COR-L47 (cell line): ENCODE measurements at regions not wholly inside any gene's neighbourhood (a gene's known extent, or its start where the extent isn't known, plus 50 kb on each side); places are given as distances from the start of the nearest gene placed in this dataset.
"Not testable (repeated sequence)": the region's sequence is repeated elsewhere in the genome, so short reads cannot be mapped to it uniquely, and the experiment has no call there.

Experiments
- DNase-seq: peaks from one replicate; lab custom pipeline; 2025; lab: John Stamatoyannopoulos, UW

DNA sequence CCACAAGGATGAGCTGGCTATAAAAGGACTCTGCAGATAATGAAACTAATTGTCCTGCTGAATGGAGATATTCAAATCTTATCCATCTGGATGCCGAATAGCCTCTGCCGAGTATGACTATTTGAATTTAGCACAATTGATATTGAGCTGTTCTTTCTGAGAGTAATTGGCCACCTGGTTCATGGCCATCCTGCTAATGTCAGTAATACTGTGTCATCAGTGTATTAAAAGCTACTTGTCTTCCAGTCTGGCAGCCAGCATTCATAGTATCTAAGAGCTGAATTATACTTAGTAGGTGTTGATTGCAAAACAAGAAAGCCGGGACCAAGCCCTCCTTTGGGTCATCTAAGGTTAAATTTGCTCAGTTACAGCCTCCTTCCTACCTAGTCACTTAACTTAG, 310.7 kb upstream of the NCAM1 start:
- no peak for DNase-seq

- DNase-seq: no peak
Observed at GRCh38 chr11:112651386-112651785, 309.8 kb upstream of the NCAM1 start.

DNA sequence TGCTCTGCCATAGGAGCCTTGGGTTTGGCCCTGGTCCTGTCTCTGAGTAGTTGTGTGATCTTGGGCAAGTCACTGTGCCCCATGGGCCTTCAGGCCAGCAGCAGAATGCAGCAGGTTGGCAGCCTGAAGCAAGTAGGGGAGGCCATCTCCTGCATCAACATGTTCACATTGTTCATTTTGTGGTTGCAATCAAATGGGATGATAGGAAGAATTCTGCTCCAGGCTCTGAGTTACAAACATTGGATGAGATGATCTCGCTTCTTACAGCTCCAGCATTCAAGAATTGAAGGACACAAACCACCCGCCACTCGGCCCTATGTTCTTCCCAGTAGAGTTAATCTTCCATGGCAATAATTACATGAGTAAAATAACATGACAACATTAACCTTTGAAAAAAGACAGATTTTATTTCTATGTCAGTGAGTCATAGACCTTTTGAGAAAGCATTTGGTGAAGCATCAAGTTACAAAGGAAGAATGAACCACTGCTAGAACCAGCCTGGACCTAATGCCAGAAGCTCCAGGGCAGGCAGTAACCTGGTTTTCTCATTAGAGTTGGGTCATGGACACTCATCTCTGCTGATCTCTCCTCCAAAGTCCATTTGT, 308.3 kb upstream of the NCAM1 start:
- DNase-seq: no peak

DNA sequence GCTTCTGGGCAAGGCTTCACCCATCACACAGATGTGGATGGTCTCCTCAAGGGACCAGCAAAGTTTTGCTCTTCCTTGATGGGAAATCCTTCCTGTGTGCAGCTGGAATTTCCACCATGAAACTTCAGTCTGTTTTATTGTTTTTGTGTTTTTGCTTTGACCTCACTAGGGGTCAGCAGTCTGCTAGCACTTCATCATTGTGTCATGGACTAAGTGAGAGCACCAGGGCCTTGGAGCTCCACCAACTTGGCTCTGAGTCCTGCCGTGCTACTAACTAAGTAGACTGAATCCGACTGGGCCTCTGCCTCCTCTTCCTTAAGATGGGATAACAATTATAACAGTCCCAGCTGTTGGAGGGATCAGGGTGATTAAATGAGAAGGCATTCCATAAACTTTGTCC, 305.8 kb upstream of the NCAM1 start:
- DNase-seq: no peak

- DNase-seq: no peak
Observed at GRCh38 chr11:112656772-112657428, 304.3 kb upstream of the NCAM1 start.

DNA sequence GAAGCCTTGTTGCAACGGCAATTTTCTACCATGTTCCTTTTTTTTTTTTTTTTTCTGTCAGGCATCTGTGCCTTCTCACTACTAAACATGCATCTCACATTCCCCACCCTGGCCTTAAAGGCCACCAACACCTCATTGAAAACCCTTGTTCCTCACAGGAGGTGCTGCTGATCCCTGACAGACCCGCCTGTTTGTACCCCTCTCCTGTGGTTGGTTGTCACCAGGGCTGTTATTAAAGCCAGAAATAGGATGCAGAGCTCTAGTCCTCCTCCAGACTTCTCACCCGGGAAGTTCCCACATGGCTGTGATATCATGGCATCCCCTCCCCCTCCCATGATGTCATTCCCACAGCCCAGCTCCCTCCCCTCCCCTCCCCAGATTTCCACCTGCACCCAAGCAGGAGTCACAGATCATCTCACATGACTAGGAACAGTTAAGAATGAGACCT, 302.8 kb upstream of the NCAM1 start:
- no peak for DNase-seq

GRCh38 chr11:112661146-112661545, 300.1 kb upstream of the NCAM1 start:
- no peak for DNase-seq

DNA sequence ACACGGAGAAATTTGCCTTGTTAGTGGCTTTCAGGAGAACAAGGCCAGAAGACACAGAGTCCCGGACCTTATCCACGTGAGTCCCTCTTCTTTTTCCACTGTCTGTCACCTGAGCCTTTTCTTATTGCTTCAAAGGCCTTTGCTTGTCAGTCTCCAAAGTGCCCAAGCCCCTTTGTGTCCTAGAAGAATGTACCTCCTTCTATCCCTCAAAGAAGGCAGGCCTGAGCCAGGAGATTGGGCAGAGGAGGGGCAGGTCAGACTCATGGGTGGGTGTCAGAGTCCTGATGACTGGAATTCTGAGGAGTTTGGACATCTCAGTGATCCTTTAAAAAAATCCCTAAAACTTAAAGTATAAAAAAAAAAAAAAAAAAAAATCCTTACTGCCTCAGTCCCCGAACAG, 299.6 kb upstream of the NCAM1 start:
- no peak for DNase-seq

GRCh38 chr11:112662554-112662953, 298.7 kb upstream of the NCAM1 start:
- DNase-seq: no peak

DNA sequence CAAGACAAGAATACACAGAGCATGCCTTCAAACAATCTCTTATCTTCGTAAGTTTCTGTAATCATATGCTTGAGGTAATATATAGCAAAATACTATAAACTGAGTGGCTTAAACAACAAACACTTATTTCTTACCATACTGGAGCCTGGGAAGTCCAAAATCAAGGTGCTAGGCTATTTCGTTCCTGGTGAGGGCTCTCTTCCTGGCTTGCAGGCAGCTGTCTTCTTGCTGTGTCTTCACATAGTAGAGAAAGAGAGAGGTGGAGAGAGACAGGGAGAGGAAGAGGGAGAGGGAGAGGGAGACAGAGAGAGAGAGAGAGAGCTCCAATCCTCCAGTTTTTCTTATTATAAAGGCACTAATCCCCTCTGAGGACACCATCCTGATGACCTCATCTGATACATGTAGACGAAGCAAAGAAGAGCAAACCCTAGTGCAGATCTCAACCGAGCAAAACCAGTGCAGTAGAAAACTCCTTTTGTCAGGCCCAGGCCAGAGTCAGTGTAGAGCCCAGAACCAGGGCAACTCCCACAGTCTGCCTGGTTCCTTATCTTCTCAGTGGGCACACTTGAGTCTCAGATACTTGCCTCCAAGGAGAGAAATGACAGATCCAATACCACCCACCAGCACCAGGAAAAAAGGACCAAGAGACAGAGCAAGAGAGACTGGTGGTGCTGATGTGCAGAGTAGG, 297.1 kb upstream of the NCAM1 start:
- no peak for DNase-seq

DNA sequence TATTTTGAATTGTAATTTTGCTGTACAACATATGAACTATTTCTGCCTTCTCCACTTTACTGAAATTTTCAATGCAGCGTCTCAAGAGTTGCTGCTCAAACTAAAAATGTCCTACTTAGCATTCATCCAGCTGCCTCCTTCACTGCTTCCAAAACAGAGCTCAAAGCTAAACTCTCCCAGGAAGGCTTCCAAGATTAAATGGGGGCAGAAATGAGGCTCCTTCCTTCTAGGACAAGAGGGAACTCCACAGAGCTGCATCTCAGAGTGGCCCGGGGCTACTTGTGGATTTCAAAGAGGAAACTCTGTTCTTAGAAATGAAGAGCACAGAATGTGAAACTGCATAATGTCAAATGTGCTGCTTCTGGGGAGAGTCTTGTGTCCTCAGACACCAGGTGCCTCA, 295.9 kb upstream of the NCAM1 start:
- no peak for DNase-seq

DNA sequence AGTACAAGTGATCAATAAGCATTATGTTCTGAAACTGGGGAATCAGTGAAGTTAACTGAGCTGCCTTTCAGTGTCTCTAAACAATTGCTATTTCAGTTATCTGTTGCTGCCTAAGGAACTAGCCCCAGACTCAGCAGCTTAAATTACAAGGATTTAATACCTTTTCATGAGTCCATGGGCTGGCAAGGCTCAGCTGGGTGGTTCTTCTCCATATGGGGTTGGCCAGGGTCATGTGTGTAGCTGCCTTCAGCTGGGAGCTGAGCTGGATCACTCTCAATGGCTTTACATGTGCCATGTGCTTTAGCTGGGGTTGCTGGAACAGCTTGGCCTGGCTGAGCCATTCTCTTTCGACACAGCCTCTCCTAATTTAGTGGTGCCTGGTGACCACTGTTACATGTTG, 295.0 kb upstream of the NCAM1 start:
- no peak for DNase-seq

GRCh38 chr11:112670806-112671570, 290.2 kb upstream of the NCAM1 start:
- no peak for DNase-seq

GRCh38 chr11:112673401-112673800, 287.8 kb upstream of the NCAM1 start:
- not testable (repeated sequence) for DNase-seq

DNA sequence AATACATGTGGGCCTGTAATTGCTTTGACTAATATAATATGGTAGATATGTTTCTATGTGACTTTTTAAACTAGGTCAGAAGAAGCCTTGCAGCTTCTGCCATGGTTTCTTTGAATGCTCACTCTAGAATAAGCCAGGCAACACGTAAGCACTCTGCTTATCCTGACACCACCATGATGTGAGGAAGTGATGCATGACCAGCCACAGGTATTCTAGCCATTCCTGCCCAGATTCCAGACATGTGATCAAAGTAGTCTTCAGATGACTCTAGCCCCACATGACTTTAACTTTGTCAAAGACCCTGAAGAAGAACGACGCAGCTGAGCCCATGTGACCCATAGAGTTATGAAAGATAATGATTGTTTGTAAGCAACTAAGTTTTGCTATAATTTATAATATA, 276.1 kb upstream of the NCAM1 start:
- no peak for DNase-seq

DNA sequence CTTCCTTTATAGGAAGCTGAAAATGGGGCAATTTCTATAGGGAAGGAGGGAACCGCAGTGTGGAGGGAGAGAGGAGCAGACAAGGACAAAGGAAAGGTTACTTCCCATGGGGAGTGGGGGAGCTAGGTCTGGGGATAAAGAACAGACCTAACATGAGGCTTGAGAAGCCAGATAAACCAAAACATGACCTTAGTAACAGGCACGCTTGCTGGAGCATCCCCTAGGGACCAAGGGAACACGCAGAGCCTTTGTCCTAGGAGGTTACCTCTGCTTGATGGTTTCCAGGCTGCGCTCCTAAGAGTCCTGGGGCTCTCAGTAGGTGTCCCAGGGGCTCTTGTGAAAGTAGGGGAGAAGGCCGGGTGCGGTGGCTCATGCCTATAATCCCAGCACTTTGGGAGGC, 271.4 kb upstream of the NCAM1 start:
- DNase-seq: no peak

- no peak for DNase-seq
Observed at GRCh38 chr11:112693781-112694180, 267.4 kb upstream of the NCAM1 start.

GRCh38 chr11:112694245-112694644, 267.0 kb upstream of the NCAM1 start:
- DNase-seq: no peak

DNA sequence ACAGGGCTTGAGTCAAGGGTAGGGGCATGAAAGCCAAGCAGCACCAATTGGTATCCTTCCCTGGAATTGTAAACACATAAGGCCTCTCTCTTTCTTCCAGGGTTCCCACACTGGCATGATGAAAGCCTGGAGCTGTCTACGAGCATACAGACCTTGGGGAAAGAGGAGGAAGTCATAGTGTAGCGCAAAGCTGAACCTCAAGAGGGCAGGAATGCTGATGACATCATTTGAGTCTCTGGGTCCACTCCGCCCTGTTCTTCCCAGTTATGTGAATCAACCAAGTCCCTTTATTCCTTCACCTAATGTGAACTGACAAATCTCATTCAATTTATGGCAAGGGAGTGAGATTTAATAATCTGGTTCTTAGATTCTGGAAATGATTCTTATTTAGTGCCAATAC, 266.4 kb upstream of the NCAM1 start:
- DNase-seq: no peak

GRCh38 chr11:112697391-112698178, 263.6 kb upstream of the NCAM1 start:
- DNase-seq: no peak

DNA sequence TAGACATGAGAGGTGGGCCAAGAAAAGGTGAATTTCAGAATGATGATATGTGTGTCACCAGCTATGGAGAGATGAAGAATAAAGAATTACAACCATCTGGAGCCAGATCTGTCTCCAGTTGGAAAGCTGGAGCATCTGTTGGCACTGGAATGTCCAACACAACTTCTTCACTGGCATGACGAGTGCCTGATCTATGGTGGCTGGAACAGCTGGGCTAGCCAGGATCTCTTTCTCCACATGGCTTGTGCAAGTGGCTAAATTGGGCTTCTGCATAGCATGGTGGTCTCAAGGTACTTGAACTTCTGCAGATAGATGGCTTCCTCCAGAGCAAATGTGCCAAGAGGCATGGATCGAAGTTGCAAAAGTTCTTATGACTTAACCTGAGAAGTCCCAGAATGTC, 256.1 kb upstream of the NCAM1 start:
- no peak for DNase-seq

DNA sequence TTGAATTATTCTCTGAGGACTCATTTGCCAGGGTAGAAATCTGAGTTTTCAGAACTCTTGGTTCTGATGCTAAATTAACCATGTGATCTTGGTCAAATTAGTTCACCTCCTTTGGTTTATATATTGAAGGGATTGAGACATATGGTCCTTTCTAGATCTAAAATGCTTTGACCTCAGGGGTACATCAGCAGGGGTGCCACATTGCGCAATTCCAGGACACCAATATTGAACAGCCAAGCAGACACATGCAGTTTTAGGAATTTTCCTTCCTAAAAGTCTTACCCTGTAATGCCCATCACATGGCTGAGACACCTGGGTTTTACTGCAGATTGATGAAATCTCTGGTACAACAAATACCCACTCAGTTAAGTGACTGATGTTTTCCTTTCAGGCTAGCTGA, 254.4 kb upstream of the NCAM1 start:
- DNase-seq: no peak
